ENCODE measurements at regions not wholly inside any gene's neighbourhood (a gene's known extent, or its start where the extent isn't known, plus 50 kb on each side); places are given as distances from the start of the nearest gene placed in this dataset.
"Not testable (repeated sequence)": the region's sequence is repeated elsewhere in the genome, so short reads cannot be mapped to it uniquely, and the experiment has no call there.

DNA sequence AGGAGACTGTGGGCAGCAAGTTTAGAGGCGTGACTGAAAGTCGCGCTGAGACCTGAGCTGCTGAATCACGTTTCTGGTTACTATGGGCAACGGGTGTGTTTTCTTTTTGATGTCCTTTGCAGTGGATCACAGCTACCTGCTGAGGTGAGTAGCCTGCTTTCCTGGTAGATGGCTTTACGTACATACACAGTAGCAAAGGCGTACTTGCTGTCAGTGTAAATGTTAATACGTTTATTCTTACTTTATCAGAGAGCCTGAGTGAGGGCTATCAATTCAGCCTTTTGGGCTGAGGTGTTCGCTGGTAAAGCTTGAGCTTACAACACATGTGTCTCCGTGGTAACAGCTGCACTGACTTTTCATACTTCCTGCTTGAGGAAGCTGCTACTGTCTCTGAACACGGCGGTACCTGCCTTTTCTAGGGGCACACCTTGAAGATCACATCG is 165.1 kb upstream of the CCZ1B start:
- DNase-seq: peak; percentile 79

DNA sequence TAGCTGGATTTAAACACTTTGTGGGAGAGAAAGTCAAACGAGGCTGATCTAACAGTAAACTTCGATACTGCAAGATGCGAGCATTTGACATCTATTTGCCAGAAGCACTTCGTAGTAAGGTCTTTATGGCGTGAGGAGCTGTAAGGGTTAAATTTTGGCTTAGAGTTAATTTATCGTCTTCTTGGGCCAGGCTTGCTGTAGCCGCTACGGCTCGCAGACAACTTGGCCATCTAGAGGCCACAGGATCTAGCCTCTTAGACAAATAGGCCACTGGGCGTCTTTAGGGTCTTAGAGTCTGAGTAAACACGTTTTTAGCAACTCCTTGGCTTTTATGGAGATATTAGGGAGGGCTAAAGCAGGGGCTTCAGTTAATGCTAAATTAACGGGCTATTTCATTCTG is 165.6 kb upstream of the CCZ1B start:
- DNase-seq: not testable (repeated sequence)

DNA sequence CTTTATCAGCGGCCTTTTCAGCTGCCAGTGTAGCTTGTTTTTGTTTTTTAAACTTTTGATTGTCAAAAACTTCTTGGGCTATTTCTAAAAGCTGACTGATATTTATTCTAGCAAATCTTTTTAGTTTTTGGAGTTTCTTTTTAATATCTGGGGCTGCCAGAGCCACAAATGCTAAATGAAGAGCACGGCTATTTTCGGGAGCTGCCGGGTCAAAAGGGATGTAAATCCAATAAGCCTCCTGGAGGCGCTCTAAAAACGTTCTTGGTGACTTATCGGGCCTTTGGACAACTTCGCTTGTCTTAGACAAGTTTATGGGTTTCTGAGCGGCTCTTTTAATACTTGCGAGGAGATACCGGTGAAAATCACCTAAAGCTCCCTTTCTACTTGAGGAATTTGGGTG is 166.1 kb upstream of the CCZ1B start:
- DNase-seq: not testable (repeated sequence)

DNA sequence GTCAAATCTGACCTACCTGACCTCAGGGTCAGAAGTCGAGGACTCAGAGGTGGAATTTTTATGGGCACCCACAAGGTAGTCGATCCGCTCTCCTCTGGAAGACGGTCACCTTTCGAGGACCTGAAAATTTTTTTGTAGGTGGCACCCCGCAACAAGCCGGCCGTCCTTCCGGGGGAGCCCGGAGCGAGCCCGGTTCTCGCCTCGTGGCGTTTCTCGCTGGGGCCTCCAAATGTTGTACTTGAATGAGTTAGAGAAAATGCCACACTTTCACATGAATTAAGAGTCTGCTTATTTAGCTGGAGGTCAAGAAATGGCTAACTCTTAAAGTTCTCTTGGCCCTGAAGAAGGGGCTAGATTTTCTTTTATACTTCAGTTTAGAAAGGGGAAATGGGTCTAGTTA is 169.0 kb upstream of the CCZ1B start:
- not testable (repeated sequence) for DNase-seq

GRCh38 chr7:6995493-6996289 is 169.6 kb upstream of the CCZ1B start:
- not testable (repeated sequence) for DNase-seq

- not testable (repeated sequence) for DNase-seq
Observed at GRCh38 chr7:6999067-6999666, 173.1 kb upstream of the CCZ1B start.

- no peak for DNase-seq
Observed at GRCh38 chr7:7002418-7003062, 176.5 kb upstream of the CCZ1B start.

GRCh38 chr7:7005303-7005702 is 177.0 kb upstream of the C1GALT1 start:
- DNase-seq: no peak

DNA sequence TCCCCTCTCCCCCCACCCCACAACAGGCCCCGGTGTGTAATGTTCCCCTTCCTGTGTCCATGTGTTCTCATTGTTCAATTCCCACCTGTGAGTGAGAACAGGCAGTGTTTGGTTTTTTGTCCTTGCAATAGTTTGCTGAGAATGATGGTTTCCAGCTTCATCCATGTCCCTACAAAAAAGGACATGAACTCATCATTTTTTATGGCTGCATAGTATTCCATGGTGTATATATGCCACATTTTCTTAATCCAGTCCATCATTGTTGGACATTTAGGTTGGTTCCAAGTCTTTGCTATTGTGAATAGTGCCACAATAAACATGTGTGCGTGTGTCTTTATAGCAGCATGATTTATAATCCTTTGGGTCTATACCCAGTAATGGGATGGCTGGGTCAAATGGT is 176.4 kb upstream of the C1GALT1 start:
- DNase-seq: not testable (repeated sequence)

- not testable (repeated sequence) for DNase-seq
Observed at GRCh38 chr7:7011241-7011640, 171.1 kb upstream of the C1GALT1 start.

- not testable (repeated sequence) for DNase-seq
Observed at GRCh38 chr7:7011751-7012150, 170.6 kb upstream of the C1GALT1 start.

DNA sequence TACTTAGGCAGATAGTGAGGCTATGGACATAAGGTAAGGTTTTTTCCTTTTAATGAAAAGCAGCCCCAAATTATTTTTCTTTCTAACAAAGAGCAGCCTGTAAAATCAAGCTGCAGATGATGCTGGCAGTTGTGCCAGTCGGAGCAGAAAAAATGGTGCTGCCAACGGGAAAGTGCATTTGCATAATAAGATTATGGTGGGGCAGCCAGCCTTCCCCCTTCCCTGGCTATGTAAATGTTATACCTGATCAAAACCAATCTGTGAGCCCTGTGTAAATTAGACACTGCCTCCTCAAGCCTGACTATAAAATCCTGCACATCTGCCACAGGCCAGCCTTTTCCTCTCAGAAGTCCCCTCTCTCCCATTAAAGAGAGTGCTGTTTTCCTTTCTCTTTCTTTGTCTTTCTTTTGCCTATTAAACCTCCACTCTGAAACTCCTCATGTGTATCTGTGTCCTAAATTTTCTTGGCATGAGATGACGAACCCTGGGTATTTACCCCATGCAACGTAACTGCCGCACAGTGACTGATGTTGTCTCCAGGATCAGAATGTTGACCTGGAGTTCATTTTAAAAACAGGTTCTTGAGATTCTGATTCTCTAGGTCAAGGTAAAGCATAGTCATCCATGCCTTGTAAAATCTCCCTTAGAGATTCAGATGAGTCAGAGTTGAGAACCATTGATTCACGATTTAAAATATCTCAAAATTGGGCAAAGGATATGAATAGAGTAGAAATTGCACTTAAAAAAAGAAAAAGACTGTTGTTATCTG is 167.3 kb upstream of the C1GALT1 start:
- DNase-seq: no peak

DNA sequence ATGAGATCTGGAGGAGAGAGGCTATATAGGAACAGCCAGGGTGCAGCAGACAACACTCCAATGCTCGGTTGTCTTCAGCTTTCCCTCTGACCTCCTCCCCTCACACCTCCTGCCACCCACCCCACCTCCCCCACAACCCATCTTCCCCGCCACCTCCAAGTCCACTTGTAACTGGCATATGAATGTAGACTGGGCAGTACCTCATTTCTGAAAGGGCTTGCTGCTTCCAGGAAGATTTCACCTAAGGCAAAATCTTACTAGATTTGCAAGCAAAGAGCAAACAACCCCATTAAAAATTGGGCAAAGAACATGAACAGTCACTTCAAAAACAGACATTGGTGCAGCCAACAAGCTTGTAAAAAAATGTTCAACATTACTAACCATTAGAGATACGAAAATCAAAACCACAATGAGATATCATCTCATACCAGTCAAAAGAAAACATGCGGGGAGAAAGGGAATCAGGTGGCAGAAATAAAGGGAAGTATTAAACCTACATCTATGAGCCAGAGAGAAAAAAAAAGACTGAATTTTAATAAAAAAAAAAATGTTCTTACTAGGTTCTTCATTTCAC is 164.6 kb upstream of the C1GALT1 start:
- no peak for DNase-seq

GRCh38 chr7:7018290-7018689 is 164.1 kb upstream of the C1GALT1 start:
- no peak for DNase-seq

DNA sequence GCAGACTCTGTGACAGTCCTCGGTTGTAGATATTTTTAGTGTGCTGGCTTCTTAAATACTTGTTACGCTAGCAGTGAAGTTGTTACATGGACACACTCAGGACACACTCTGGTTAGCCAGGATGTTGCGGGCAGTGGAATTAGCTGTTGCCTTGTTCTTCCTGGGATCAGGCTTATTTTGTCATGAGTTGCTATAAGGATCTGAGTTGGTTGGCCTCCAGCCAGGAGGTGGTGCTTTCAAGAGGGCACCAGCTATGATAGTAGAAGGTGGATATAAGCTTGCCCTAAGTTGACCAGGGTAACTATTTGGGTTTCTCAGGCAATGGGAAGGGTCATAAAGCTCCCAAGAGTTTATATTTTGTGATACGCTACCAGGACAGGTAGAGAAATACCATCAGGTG is 150.1 kb upstream of the C1GALT1 start:
- no peak for DNase-seq

- DNase-seq: no peak
Observed at GRCh38 chr7:7035851-7036250, 146.5 kb upstream of the C1GALT1 start.

DNA sequence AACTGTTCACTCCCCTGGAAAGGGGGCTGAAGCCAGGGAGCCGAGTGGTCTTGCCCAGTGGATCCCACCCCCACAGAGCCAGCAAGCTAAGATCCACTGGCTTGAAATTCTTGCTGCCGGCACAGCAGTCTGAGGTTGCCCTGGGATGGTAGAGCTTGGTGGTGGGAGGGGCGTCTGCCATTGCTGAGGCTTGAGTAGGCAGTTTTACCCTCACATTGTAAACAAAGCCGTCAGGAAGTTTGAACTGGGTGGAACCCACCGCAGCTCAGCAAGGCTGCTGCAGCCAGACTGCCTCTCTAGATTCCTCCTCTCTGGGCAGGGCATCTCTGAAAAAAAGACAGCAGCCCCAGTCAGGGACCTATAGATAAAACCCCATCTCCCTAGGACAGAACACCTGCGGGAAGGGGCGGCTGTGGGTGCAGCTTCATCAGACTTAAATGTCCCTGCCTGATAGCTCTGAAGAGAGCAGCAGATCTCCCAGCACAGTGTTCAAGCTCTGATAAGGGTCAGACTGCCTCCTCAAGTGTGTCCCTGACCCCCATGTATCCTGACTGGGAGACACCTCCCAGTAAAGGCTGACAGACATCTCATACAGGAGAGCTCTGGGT is 140.0 kb upstream of the C1GALT1 start:
- DNase-seq: peak; percentile 12

- no peak for DNase-seq
Observed at GRCh38 chr7:7044806-7045205, 137.5 kb upstream of the C1GALT1 start.

DNA sequence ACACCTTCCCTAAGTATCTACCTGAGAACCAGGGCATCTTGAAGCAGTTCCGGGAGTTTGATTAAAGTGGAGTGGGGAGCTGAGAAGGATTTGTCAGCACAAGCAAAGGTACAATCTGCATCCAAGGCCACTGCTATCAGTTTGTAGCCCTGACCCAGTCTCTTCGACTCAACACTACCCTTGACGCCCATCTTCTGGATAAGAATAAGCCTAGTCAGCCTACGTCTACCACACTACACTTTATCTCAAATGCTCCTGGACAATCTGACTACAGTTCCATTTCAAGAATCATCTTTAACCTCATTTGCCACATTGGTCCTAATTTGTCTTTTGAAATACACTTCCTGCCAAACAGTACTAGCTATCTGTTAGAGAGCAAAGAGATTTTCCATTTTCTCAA is 134.1 kb upstream of the C1GALT1 start:
- no peak for DNase-seq

- peak; percentile 62 for DNase-seq
Observed at GRCh38 chr7:7051206-7051877, 131.0 kb upstream of the C1GALT1 start.

GRCh38 chr7:7054252-7054830 is 128.0 kb upstream of the C1GALT1 start:
- DNase-seq: no peak

All from RPMI8226 (cell line).